NCI-H1694 (cell line): ENCODE measurements at regions not wholly inside any gene's neighbourhood (a gene's known extent, or its start where the extent isn't known, plus 50 kb on each side); places are given as distances from the start of the nearest gene placed in this dataset.
"Not testable (repeated sequence)": the region's sequence is repeated elsewhere in the genome, so short reads cannot be mapped to it uniquely, and the experiment has no call there.

Experiments
- DNase-seq: peaks from one replicate; lab custom pipeline; 2025; lab: John Stamatoyannopoulos, UW

DNA sequence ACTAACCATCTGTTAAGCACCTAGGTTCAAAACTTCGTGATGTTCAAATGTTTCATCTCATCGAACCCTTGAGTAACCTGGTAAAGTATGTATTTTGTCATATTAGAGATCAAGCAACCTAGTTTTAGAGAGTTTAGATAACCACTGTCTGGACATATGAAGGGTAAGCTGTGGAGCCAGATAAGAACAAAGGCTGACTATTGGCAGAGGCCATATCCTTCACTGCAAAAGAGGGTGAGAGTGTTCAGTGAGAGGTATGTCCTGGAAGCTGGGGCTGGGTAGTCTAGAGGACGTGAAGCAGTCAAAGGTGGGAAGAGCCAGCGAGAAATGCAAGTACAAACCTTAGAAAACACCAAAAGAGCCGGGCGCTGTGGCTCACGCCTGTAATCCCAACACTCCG is 573.1 kb upstream of the KLF4 start:
- no peak for DNase-seq

DNA sequence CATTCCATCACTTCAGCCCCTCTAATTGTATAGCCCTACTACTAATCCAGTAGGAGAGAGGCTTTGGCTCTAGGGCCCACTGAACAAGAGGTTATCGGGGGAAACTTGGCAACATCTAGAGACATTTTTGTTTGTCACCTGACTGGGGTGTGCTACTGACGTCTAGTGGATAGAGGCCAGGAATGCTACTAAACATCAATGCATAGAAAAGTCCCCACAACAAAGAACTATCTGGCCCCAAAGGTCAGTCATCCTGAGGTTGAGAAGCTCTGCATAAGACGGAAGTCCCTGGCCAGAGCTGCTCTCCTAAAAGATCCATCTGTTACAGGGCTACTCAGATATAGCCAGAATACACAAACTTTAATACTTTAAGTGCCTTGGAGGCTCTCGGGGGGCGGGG is 570.6 kb upstream of the KLF4 start:
- DNase-seq = no peak

DNA sequence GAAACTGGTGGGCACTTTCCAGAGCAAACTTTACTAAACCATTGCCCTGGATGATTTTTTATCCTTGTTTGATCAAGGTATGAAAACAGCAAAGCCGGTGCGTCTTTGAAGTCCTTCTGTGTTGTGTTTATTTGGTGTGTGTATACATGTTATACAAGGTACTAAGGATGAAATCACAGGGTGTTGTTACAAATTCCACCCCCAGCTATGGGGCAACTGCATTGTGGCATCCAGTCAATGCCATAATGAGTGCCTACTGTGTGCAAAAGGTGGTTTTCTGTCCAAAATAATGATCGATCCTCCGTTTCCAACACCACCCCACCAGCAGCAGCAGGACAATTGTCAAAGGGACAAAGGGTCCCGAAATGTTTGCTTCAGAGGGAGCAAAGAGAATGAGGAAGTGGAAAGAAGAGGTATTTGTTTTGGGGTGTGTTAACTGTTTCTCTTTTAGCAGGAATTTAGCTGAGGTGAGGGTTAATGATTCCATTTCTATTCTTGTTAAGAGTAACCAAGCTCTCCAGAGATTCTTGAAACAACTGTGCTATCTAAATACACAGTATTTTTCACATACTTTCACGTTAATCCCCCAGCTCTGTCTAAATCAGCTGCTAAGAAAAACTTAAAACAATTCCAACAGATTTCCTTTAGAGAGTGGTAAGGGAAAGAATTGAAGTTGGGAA is 568.7 kb upstream of the KLF4 start:
- no peak for DNase-seq

DNA sequence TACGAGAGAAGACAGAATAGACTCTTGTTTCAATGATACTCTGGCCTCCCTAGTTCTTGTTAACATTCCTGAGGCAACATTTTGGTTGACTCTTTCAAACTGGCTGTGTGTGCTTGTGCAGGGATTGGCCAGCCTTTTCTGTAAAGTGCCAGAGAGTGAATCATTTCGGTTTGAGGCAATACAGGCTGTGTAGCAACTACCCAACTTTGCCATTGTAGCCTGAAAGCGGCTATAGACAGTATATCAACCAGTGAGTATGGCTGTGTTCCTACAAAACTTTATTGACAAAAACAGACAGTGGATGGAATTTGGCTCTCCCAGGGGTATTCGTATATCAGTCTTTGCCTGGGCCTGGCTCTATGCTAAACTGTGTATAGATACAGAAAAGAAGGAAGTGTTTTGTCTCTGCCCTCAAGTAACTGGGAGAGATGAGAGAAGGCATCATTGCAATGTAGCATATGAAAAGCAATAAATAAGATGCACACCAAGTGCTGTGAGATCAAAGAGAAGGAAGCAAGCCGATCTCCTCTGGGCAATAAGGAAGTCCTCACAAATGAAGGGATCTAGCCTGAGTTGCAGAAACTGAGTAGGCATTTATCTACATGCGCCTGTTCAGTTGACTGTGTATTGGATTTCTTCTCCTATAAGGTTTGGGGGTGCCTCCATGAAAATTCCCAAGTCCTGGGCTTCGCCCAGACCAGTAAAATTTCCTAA is 568.0 kb upstream of the KLF4 start:
- DNase-seq = no peak

DNA sequence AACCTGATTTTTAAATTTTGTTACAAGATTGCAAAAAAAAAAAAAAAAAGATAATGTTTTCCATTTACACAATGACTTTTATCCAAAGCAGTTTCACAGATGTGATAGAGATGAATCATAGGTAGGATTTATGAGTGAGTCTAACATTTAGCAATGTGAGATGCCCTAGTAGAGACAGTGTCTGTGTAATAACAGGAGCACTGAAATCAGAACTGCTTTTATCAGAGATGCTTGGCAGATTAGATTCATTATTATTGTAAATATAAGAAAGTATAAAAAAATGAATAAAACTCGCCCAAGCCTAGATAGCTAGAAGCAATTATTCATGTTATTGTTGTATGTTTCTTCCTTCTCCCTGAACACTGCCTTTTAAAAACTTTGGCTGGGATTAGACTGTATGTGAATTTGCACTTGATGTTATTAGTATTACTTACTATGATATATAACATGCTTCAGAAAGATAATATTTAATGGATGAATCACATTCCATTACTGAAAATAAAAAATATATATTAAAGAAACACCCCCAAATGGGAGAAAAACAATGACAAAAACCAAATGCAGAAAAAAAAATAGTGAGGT is 567.3 kb upstream of the KLF4 start:
- DNase-seq = no peak

DNA sequence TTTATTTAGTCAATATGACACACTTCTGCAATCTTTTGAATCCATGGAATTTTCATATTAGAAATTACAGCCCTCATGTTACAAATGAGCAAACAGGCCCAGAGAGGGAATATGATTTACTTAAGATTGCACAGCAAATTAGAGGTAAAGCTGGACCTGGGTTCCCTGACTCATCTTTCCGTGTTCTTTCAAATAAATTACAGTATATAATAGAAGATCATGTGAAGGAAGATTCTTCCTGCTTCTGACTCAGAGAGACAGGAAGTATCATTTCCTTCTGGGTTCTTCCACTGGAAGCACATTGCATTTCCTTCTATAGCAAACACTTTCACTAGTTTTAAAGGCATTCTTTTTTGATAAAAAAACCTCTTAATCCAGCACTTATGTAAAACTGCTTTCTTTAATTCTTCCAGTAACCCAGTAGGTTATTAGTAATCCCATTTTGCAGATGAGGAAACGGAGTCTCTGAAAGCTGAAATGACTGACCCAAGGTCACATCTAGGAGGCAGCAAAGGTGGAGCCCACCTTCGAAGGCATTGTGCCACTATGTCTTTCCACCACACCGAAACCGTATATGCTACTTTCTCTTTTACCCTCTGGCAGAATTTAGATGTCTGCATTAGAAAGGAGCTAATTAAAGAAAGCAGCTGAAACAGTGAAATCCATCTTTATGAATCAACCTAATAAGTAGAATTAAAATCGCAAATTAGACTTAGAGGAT is 566.7 kb upstream of the KLF4 start:
- DNase-seq = no peak

DNA sequence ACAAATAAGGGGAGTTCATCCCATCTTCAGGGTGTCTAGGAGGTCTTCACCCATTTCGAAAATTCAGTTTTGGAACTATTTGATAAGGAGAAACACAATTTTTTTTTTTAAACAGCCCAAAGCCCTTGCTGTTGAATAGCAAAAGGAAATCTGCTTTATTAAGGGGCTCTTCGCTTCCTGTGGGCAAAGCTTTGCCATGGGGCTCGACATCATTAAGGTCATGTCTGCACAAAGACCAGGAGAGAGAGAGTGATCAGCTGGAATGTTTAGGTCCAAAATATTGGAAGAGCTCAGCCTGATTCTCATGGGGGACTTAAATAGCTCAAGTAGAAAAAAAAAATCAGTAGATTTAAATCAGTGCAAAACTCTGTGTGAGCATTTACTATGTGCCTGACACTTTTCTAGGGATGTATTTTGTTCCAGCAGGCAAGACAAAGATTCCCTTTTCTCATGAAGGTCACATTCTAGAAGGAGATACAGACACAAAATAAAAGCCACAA is 564.6 kb upstream of the KLF4 start:
- no peak for DNase-seq

DNA sequence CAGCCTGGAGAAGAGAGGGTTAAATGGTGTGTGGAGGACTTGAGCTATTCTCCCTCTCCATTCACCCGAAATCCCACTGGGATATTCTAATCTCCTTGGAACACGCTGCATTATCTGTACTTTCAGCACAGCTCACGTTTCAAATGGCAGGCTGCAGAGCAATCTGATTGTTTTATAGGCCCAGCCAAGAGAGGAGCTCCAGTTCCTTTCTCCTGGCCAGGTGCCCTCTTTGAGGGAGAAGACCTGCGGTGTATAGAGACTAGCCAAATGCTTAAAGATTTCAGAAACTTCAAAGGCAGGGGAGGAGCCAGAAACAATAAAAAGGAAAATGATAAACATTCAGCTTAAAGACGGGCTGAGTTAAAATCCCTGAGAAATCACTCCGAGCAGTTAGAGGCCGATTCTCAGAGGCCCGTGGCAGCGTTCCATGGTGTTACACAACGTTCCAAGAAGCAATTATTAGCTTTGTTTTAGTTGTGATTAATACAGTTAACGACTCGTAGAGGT is 564.0 kb upstream of the KLF4 start:
- DNase-seq = no peak

DNA sequence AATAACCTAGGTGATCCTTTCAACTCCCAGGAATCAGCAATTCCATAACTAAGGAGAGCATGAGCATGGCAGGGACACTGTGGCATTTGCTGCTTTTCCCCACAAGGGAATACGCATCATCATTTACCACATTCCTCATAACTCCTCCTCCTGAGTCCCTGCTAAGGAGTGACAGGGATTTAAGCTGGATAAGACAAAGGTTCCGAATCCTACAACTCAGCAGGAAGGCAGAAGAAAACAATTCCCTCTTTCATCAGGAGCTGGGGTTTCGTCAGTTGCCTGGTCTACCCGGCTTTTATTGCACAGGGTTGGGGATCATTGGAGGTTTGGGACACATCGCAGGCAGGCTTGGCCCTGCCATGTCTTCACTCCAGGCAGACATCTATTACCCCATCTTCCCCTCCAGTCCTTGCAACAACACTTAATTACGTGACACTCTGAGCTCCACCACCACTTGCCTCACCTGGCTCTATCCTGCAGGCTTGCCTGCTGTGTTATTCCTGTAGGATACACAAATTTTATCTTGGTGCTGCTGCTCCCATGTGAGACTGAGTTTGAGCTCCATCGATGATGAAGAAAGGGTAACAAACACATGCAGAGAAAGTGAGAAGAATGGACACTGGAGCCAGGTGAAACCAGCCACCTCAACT is 563.0 kb upstream of the KLF4 start:
- DNase-seq = no peak

DNA sequence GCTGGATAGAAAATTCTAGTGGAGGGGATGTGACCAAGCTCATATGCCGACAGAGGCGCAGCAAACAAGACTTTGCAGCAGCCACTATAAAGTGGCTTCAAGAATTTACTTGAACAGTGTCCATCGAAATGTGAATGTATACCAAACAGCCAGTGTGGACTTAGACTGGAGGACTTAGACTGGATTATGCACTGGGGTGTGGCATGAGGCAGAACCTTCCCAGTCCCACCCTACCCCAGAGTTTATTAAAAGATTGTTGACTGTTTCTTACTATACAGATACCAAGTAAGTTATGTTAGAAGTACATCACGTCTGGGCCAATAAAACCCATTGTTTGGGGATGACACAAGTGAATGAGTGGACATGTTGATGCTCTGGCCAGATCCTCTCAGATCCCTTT is 561.3 kb upstream of the KLF4 start:
- DNase-seq = no peak

DNA sequence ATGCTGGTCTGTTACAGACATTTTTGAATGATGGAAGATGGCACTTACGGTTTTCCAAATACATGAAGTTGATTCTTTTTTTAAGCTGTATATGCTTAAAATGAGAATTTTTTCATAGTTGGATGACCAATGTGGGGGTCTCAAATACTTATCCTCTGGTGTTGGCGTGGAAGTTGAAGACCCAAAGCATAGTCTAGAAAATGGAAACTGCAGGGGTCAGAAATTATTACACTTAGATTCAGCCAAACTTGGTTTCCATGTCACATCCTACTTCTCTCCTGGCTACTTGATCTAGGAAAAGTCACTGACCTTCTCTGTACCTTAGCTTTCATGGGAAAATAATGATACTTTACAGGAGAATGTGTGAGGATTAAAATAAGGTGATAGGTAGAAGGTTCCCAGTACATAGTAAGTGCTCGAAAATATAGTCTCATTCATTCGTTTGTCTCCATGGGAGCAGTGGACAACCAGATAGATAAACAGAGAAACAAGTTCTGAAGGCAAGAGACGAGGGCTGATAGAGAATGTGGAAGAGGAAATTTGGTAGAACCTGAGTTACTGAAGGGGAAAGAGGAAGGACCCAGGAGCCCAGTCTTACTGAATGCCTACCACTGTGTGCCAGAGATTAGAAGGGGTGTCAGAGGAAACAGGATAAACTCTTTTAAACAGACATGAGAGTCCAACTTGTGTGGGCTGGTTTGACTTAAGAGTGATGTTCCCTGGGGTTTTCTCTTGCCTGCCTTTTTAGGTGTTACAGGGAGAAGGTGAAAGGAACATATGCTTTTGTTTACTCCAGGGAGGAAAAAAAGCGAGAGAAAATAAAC is 560.3 kb upstream of the KLF4 start:
- DNase-seq = no peak

DNA sequence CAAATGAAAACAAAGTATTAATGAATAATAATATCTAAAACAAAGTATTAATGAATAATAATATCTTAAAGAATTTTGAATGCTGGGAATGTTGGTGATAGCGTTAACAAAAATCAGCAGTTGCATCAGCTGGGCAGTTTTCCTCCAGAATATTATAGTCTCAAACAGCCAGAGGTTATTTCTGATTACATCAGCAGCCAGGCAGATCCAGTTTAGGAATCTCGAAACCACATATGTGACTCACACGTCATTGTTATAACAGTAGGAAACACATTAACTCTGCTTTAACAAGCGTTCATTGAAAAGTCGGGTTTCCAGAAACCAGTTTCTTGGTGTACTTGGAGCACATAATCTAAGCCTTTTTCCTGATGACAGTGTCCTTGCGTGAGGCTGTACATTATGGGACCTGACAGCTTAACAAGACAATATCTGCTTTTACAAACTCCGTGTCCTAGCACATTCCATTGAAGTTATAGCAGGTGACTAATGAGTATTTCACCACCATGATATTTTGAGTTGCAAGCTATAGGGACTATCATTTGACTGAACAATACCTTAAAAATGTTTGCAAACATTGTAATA is 559.5 kb upstream of the KLF4 start:
- DNase-seq = no peak

DNA sequence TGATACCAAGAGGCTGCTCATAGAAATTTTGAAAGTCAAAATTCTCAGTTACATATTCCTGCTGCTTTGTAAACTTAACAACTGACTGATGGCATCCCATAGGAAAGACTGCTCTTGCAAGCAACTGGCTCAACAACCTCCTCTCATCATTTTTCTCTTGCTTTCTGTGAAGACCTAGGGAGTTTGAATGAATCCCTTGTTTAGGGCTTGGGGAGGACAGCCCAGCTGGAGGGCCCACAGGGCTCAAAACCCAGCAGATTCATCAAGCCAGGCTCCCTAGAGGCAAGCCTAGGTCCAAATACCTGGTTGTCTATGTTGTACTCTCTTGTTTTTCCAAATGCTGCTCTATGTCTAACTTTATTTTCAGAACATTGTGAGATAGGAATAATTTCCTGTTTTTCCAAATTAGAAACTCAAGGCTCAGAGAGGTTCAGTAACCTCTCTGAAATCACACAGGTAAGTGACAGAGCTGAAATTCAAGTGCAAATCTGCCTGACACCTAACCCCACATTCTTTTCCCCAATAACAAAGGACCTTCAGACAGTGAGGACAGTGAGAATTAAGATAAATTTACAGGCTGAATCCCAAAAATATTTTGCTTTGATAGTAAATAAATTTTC is 558.9 kb upstream of the KLF4 start:
- no peak for DNase-seq

DNA sequence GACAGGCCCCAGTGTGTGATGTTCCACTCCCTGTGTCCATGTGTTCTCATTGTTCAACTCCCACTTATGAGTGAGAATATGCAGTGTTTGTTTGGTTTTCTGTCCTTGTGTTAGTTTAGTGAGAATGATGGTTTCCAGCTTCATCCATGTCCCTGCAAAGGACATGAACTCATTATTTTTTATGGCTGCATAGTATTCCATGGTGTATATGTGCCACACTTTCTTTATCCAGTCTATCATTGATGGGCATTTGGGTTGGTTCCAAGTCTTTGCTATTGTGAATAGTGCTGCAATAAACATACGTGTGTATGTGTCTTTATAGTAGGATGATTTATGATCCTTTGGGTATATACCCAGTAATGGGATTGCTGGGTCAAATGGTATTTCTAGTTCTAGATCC is 558.2 kb upstream of the KLF4 start:
- DNase-seq = not testable (repeated sequence)

DNA sequence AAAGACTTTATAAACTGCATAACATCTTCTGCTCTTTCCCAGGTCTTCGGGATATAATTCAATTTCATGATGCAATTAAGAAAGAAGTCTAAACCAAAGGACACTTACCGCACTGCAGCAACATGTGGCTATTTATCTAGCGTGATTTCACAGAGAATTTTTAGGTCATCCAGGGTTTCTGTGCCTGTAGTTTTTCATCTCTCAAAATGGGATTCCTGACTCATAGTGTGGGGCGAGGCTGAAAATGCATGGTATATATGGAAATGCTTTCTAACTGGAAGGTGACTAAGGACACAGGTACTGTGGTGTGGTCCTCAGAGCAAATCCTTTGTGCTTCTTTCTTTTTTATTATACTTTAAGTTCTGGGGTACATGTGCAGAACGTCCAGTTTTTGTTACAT is 557.7 kb upstream of the KLF4 start:
- DNase-seq = no peak

DNA sequence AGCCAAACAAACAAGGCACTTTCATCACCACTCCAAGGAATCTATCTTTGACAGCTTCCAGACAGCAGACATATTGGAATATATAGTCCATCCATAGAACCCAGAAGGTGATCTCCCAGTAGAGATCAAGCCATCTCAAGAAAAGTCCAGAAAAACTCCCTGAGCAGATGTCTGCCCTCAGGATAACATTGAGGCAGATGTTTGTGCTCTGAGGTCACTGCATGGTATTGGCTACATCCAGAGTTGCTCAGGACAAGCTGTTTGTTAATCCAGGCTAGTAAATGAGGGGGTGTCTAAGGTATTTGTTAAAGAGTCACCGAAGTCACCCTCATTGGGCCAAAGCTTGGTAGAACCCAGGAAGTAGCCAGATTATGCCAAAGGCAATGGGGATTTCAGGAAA is 556.3 kb upstream of the KLF4 start:
- no peak for DNase-seq

DNA sequence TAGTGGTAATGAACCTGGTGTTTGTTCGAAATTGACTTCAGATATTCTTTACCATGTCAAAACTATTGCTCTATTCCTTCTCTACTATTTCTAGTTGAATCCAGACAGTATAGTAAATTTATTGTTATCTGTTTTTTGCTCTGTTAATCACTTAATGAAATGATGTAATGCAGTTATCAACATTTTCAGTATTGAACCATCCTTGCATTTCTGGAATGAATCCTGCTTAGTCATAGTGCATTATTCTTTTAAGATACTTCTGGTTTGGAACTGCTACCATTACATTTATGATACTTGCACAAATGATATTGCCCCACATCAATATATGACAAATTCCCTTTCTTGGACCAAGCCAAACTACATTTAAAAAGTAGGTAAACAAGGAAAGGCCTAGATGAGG is 554.0 kb upstream of the KLF4 start:
- DNase-seq = no peak

DNA sequence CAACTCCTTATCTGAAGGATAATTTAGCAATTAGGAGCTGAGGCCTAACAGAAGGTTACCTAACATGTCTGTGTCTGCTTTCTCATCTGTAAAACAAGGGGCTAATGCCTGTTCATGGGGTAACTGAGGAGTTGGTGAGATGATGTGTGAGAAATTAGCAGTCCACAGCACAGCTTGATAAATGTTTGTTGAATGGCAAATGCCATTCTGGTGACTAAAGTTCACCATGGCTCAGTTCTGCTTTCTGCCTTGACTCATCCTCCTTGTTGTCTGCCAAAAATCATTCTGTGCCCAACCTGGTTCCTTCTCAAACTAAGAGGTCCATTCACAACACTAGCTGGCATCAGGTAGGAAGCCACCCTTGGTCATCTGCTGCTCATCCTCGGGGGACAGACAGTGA is 552.0 kb upstream of the KLF4 start:
- DNase-seq = no peak

DNA sequence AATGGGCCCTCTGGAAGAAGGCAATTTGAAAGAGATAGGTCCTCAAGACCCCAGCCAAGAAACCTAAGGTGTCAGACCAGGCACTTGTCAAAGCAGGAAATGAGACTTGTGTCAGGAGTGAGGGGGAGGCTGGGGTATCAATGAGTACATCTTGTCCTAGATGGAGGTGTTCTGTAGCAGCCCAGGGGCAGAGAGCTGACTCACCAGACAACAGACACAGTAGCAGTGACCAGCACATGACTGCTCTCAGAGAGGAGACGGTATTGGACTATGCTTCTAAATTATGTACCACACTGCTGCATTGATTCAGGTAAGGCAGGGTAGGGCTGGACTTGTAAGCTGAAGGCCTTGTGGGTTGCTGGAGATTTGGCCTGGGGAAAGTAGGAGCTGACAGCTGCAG is 551.2 kb upstream of the KLF4 start:
- DNase-seq = no peak

DNA sequence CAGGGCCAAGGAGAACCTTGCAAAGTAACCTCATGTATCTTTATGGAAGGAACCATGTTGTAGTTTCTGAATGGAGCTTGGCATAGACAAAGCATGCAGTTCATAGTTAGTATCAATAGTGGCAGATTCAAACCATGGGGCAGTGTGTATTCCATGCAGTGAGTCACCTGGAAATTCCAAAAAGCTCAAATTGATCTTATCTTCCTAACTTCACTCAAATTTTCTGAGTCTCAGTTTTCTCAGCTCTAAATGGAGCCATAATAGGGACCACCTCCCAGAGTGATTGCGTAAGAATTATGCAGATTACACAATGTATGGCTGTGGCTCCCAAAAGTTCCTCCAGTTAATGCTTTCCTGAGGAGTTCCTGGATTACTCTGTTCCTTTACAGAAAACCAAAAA is 549.9 kb upstream of the KLF4 start:
- DNase-seq = no peak
